ENCODE measurements at regions not wholly inside any gene's neighbourhood (a gene's known extent, or its start where the extent isn't known, plus 50 kb on each side); places are given as distances from the start of the nearest gene placed in this dataset.

- TF ChIP-seq CTCF (IDR thresholded peaks at IDR 0.05; ENCODE audit: low read depth, low read length, missing input control) (no peak), TAF1 (conservative IDR thresholded peaks at IDR 0.05) (no peak), GABPA (IDR thresholded peaks at IDR 0.05 in 1 of 2, conservative IDR thresholded peaks at IDR 0.05 in 1 of 2) (no peak), MAX (IDR thresholded peaks at IDR 0.05) (no peak), JUND (IDR thresholded peaks at IDR 0.05) (no peak), YY1 (IDR thresholded peaks at IDR 0.05) (no peak), SP1 (IDR thresholded peaks at IDR 0.05) (no peak), RXRA (IDR thresholded peaks at IDR 0.05) (no peak)
- TF ChIP-seq, protein P1, sequence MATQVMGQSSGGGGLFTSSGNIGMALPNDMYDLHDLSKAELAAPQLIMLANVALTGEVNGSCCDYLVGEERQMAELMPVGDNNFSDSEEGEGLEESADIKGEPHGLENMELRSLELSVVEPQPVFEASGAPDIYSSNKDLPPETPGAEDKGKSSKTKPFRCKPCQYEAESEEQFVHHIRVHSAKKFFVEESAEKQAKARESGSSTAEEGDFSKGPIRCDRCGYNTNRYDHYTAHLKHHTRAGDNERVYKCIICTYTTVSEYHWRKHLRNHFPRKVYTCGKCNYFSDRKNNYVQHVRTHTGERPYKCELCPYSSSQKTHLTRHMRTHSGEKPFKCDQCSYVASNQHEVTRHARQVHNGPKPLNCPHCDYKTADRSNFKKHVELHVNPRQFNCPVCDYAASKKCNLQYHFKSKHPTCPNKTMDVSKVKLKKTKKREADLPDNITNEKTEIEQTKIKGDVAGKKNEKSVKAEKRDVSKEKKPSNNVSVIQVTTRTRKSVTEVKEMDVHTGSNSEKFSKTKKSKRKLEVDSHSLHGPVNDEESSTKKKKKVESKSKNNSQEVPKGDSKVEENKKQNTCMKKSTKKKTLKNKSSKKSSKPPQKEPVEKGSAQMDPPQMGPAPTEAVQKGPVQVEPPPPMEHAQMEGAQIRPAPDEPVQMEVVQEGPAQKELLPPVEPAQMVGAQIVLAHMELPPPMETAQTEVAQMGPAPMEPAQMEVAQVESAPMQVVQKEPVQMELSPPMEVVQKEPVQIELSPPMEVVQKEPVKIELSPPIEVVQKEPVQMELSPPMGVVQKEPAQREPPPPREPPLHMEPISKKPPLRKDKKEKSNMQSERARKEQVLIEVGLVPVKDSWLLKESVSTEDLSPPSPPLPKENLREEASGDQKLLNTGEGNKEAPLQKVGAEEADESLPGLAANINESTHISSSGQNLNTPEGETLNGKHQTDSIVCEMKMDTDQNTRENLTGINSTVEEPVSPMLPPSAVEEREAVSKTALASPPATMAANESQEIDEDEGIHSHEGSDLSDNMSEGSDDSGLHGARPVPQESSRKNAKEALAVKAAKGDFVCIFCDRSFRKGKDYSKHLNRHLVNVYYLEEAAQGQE (IDR thresholded peaks at IDR 0.05), result no peak
- TF ChIP-seq, protein P2, sequence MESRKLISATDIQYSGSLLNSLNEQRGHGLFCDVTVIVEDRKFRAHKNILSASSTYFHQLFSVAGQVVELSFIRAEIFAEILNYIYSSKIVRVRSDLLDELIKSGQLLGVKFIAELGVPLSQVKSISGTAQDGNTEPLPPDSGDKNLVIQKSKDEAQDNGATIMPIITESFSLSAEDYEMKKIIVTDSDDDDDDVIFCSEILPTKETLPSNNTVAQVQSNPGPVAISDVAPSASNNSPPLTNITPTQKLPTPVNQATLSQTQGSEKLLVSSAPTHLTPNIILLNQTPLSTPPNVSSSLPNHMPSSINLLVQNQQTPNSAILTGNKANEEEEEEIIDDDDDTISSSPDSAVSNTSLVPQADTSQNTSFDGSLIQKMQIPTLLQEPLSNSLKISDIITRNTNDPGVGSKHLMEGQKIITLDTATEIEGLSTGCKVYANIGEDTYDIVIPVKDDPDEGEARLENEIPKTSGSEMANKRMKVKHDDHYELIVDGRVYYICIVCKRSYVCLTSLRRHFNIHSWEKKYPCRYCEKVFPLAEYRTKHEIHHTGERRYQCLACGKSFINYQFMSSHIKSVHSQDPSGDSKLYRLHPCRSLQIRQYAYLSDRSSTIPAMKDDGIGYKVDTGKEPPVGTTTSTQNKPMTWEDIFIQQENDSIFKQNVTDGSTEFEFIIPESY (IDR thresholded peaks at IDR 0.05), result no peak
- TF ChIP-seq, protein P3, sequence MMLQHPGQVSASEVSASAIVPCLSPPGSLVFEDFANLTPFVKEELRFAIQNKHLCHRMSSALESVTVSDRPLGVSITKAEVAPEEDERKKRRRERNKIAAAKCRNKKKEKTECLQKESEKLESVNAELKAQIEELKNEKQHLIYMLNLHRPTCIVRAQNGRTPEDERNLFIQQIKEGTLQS (IDR thresholded peaks at IDR 0.05), result no peak
These were observed 218.4 kb downstream of the ACTL7B start for GRCh38 chr9:108637340-108637739.
